ENCODE measurements at regions not wholly inside any gene's neighbourhood (a gene's known extent, or its start where the extent isn't known, plus 50 kb on each side); places are given as distances from the start of the nearest gene placed in this dataset.

DNA sequence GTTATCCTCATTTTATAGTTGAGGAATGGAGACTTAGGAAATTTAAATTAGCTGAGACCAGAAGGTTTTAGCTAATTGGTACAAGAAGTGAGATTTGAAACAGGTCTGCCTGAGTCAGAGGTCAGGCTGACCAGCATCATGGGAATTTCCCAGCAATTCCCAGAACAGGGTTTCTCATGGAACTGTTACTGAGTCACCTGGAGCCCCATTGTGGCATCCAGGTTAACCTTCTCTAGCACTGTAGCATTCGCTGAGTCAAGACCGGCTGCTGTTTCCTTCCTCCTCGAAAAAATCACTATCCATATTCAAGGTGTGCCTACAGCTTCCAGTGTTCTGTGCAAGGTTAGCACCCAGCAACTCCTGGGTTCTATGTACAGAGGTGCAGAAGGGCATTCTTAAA, 238.0 kb upstream of the MAN1A1 start:
- no peaks in the 10 kb centered on the region for H3K27me3 ChIP-seq
- no peak overlapping the region for H3K27ac ChIP-seq
- no peaks in the 10 kb centered on the region for H3K9me3 ChIP-seq
- no peaks in the 10 kb centered on the region for H3K4me1 ChIP-seq
- intact Hi-C loops (cut with DNase I; ENCODE audit: low total_unique reads), result no loop called here
- DNase-seq, result no peak
- H3K36me3 ChIP-seq, result no peaks in the 10 kb centered on the region
- no peak overlapping the region for H3K4me3 ChIP-seq
- TF ChIP-seq POLR2A (IDR thresholded peaks at IDR 0.05), result no peak
- TF ChIP-seq, protein P1, sequence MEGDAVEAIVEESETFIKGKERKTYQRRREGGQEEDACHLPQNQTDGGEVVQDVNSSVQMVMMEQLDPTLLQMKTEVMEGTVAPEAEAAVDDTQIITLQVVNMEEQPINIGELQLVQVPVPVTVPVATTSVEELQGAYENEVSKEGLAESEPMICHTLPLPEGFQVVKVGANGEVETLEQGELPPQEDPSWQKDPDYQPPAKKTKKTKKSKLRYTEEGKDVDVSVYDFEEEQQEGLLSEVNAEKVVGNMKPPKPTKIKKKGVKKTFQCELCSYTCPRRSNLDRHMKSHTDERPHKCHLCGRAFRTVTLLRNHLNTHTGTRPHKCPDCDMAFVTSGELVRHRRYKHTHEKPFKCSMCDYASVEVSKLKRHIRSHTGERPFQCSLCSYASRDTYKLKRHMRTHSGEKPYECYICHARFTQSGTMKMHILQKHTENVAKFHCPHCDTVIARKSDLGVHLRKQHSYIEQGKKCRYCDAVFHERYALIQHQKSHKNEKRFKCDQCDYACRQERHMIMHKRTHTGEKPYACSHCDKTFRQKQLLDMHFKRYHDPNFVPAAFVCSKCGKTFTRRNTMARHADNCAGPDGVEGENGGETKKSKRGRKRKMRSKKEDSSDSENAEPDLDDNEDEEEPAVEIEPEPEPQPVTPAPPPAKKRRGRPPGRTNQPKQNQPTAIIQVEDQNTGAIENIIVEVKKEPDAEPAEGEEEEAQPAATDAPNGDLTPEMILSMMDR (IDR thresholded peaks at IDR 0.05), result no peak

- no peak overlapping the region for H3K27ac ChIP-seq
- TF ChIP-seq, protein P1 (IDR thresholded peaks at IDR 0.05), result no peak
- TF ChIP-seq POLR2A (IDR thresholded peaks at IDR 0.05), result no peak
- no peaks in the 10 kb centered on the region for H3K36me3 ChIP-seq
- H3K4me3 ChIP-seq, result no peak overlapping the region
- no peaks in the 10 kb centered on the region for H3K9me3 ChIP-seq
- no peak for DNase-seq
- H3K27me3 ChIP-seq, result no peaks in the 10 kb centered on the region
- intact Hi-C loops (cut with DNase I; ENCODE audit: low total_unique reads), result no loop called here
- H3K4me1 ChIP-seq, result no peaks in the 10 kb centered on the region
Observed at GRCh38 chr6:119586250-119586882, 236.8 kb upstream of the MAN1A1 start.

GRCh38 chr6:119584088-119584487, 234.5 kb upstream of the MAN1A1 start:
- no peak for TF ChIP-seq POLR2A (IDR thresholded peaks at IDR 0.05)
- TF ChIP-seq, protein P1 (IDR thresholded peaks at IDR 0.05), result no peak
- no peaks in the 10 kb centered on the region for H3K4me1 ChIP-seq
- no peak for DNase-seq
- H3K36me3 ChIP-seq, result no peaks in the 10 kb centered on the region
- no peaks in the 10 kb centered on the region for H3K9me3 ChIP-seq
- H3K27me3 ChIP-seq, result no peaks in the 10 kb centered on the region
- intact Hi-C loops (cut with DNase I; ENCODE audit: low total_unique reads), result no loop called here
- no peak overlapping the region for H3K4me3 ChIP-seq
- no peak overlapping the region for H3K27ac ChIP-seq

DNA sequence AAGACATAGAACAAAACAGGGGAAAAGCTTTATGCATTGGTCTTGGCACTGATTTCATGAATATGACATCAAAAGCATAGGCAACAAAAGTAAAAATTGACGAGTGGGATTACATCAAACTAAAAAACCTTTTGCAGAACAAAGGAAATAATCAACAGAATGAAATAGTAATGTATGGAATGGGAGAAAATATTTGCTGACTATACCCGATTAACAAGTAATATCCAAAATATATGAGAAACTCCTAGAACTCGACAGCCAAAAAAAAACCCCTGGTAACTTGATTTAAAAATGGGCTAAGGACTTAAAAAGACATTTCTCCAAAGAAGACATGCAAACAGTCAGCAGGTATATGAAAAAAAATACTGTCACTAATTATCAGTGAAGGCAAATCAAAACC, 231.7 kb upstream of the MAN1A1 start:
- DNase-seq, result no peak
- H3K27ac ChIP-seq, result no peak overlapping the region

GRCh38 chr6:119575721-119576120, 226.2 kb upstream of the MAN1A1 start:
- no peak for DNase-seq
- no peaks in the 10 kb centered on the region for H3K36me3 ChIP-seq
- no peaks in the 10 kb centered on the region for H3K4me1 ChIP-seq
- no peaks in the 10 kb centered on the region for H3K27me3 ChIP-seq
- H3K4me3 ChIP-seq, result no peak overlapping the region
- no peak overlapping the region for H3K27ac ChIP-seq
- intact Hi-C loops (cut with DNase I; ENCODE audit: low total_unique reads), result no loop called here
- no peak for TF ChIP-seq POLR2A (IDR thresholded peaks at IDR 0.05)
- TF ChIP-seq, protein P1 (IDR thresholded peaks at IDR 0.05), result no peak
- H3K9me3 ChIP-seq, result no peaks in the 10 kb centered on the region

More for the DNA sequence above, 231.7 kb upstream of the MAN1A1 start:
- no peaks in the 10 kb centered on the region for H3K27me3 ChIP-seq
- H3K9me3 ChIP-seq, result no peaks in the 10 kb centered on the region
- no peaks in the 10 kb centered on the region for H3K4me1 ChIP-seq
- TF ChIP-seq POLR2A (IDR thresholded peaks at IDR 0.05), result no peak
- TF ChIP-seq, protein P1 (IDR thresholded peaks at IDR 0.05), result no peak
- intact Hi-C loops (cut with DNase I; ENCODE audit: low total_unique reads), result no loop called here
- H3K36me3 ChIP-seq, result no peaks in the 10 kb centered on the region
- no peak overlapping the region for H3K4me3 ChIP-seq

Measured in uterus (tissue), 3 donors.